Body of pancreas (tissue), 4 donors: ENCODE measurements at regions not wholly inside any gene's neighbourhood (a gene's known extent, or its start where the extent isn't known, plus 50 kb on each side); places are given as distances from the start of the nearest gene placed in this dataset.

ENCODE experiments used
- CTCF ChIP-seq, 7 experiments: fragments of 450-650 bp in 4 of 7; fragments of 200-600 bp in 3 of 7; sonication (generic) in 3 of 7; IDR thresholded peaks; one replicate each; pipeline ENCODE4 v1.5.1; 2016 to 2019; ENCODE audit warnings: antibody characterized with exemption in 7 of 7
- POLR2A ChIP-seq, 3 donors: fragments of 450-650 bp; IDR thresholded peaks; one replicate each; pipeline ENCODE4 v1.6.1; 2016; ENCODE audit warnings: antibody characterized with exemption in 3 of 3, mild to moderate bottlenecking in 2 of 3

- TF ChIP-seq CTCF (IDR thresholded peaks at IDR 0.05) (no peak), POLR2A (IDR thresholded peaks at IDR 0.05) (no peak)
These were observed 953.2 kb upstream of the CDH8 start for GRCh38 chr16:62989480-62989879.
